Panc1 (cell line): ENCODE measurements at regions not wholly inside any gene's neighbourhood (a gene's known extent, or its start where the extent isn't known, plus 50 kb on each side); places are given as distances from the start of the nearest gene placed in this dataset.

Source experiments
- ATAC-seq: fragments of 200-7000 bp; cut with Tn5 transposase; 2 replicates; pipeline ENCODE4 v1.9.1; 2020; ENCODE audit warnings: mild to moderate bottlenecking, moderate library complexity
- BruUV-seq: library from RNA; stranded (reverse); fragments of 400-500 nt; replicated peaks from 2 replicates; lab custom pipeline; 2021; lab: Mats Ljungman, UMichigan
- CTCF ChIA-PET: fragments of 300-600 bp; sonication (Branson Sonifier 250); formaldehyde crosslinking; loops from one replicate; lab custom pipeline; 2022; ENCODE audit warnings: antibody characterized with exemption; lab: Charles Lee
- POLR2A ChIA-PET: fragments of 300-600 bp; sonication (Branson Sonifier 250); formaldehyde crosslinking; loops from one replicate; lab custom pipeline; 2022; ENCODE audit warnings: antibody characterized with exemption; lab: Charles Lee
- DNase-seq: peaks from one replicate; pipeline ENCODE4 v3.0.0-alpha.2; 2010; ENCODE audit warnings: low read depth, low spot score
- H3K27ac ChIP-seq: 2 replicates; pipeline ENCODE4 v1.5.1; 2011; ENCODE audit warnings: mild to moderate bottlenecking, low read length, inconsistent platforms
- H3K27me3 ChIP-seq: fragments of 200-500 bp; sonication (Bioruptor generic); 2 replicates; pipeline ENCODE4 v1.6.0; 2014; ENCODE audit warnings: low read length, inconsistent platforms; ENCODE audit not compliant: control insufficient read depth, insufficient read depth
- H3K36me3 ChIP-seq: fragments of 200-500 bp; sonication (Bioruptor generic); 2 replicates; pipeline ENCODE4 v1.5.1; 2014; ENCODE audit warnings: inconsistent platforms, mild to moderate bottlenecking, low read length, moderate library complexity; ENCODE audit not compliant: control insufficient read depth, insufficient read depth
- H3K4me1 ChIP-seq: 2 replicates; pipeline ENCODE4 v1.5.1; 2011; ENCODE audit warnings: inconsistent platforms, mild to moderate bottlenecking, low read length, moderate library complexity; ENCODE audit not compliant: control insufficient read depth, insufficient read depth
- H3K4me3 ChIP-seq, 2 experiments: 2 replicates each; pipeline ENCODE4 v1.5.1; 2011 to 2012; ENCODE audit warnings: low read depth in 2 of 2, low read length in 2 of 2, mild to moderate bottlenecking in 2 of 2, inconsistent platforms in 1 of 2, moderate library complexity in 1 of 2
- H3K9me3 ChIP-seq: fragments of 200-500 bp; sonication (Bioruptor generic); 2 replicates; pipeline ENCODE4 v1.5.1; 2014; ENCODE audit warnings: low read depth, mild to moderate bottlenecking, inconsistent platforms, low read length, moderate library complexity; ENCODE audit not compliant: control insufficient read depth, insufficient read depth
- CTCF ChIP-seq: fragments of 450-650 bp; IDR thresholded peaks from 2 replicates; pipeline ENCODE4 v1.5.1; 2017; ENCODE audit warnings: mild to moderate bottlenecking
- POLR2AphosphoS5 ChIP-seq: IDR thresholded peaks from 2 replicates; pipeline ENCODE4 v1.6.1; 2012; ENCODE audit warnings: mild to moderate bottlenecking, low read depth, low read length, moderate library complexity
- REST ChIP-seq, 2 experiments: IDR thresholded peaks; 2 replicates each; pipeline ENCODE4 v1.6.1; 2011 to 2012; ENCODE audit warnings: low read depth in 2 of 2, control low read depth in 1 of 2, low read length in 1 of 2, mild to moderate bottlenecking in 1 of 2, moderate library complexity in 1 of 2; ENCODE audit not compliant: insufficient read depth in 1 of 2
- SIN3A ChIP-seq: IDR thresholded peaks from 2 replicates; pipeline ENCODE4 v1.6.1; 2012; ENCODE audit warnings: low read depth, mild to moderate bottlenecking, low read length, moderate library complexity, borderline replicate concordance; ENCODE audit not compliant: insufficient read depth
- TCF7L2 ChIP-seq: IDR thresholded peaks from 2 replicates; pipeline ENCODE4 v1.6.1; 2011; ENCODE audit warnings: mild to moderate bottlenecking, low read depth, low read length, inconsistent platforms
- in situ Hi-C: cut with HindIII; loops from 2 replicates; pipeline ENCODE4 v1.10.0; 2016; ENCODE audit warnings: low sequenced_read_pairs, low pct_unique_long_range_greater_than_20kb
- intact Hi-C: fragments of 100-400 bp; cut with micrococcal nuclease; formaldehyde crosslinking; loops from one replicate; pipeline ENCODE4 v1.10.0; 2022; ENCODE audit not compliant: unreplicated experiment

- Histone ChIP-seq H3K36me3 (no peaks in the 10 kb centered on the region), H3K27ac (no peak overlapping the region), H3K4me1 (no peaks in the 10 kb centered on the region), H3K9me3 (peaks cover 7% of the 10 kb centered on the region), H3K4me3 (no peak overlapping the region), H3K27me3 (no peaks in the 10 kb centered on the region)
- intact Hi-C loops (no loop called here), in situ Hi-C loops (no loop called here)
- POLR2A ChIA-PET: no interaction called here
- CTCF ChIA-PET: no interaction called here
- no TSS peak for BruUV-seq
- ATAC-seq (no peak), DNase-seq (no peak)
- TF ChIP-seq POLR2AphosphoS5: no peak
- TF ChIP-seq CTCF: no peak
- TF ChIP-seq SIN3A: no peak
- TF ChIP-seq TCF7L2: no peak
- no peak for TF ChIP-seq REST (IDR thresholded peaks at IDR 0.05; ENCODE audit: insufficient read depth in 1 of 2, low read depth in 2 of 2, low read length in 1 of 2)
These were observed 493.2 kb upstream of the NFIA start for GRCh38 chr1:60589046-60589748.

GRCh38 chr1:60584371-60584770 lies 498.0 kb upstream of the NFIA start:
- intact Hi-C loops (no loop called here), in situ Hi-C loops (no loop called here)
- no peaks in the 10 kb centered on the region for H3K36me3 ChIP-seq
- no TSS peak for BruUV-seq
- DNase-seq (no peak), ATAC-seq (no peak)
- H3K27ac ChIP-seq: no peak overlapping the region
- peaks cover 11% of the 10 kb centered on the region for H3K9me3 ChIP-seq
- ChIA-PET POLR2A (no interaction called here), CTCF (no interaction called here)
- no peak for TF ChIP-seq TCF7L2
- TF ChIP-seq REST (IDR thresholded peaks at IDR 0.05; ENCODE audit: insufficient read depth in 1 of 2, low read depth in 2 of 2, low read length in 1 of 2): no peak
- TF ChIP-seq CTCF: no peak
- TF ChIP-seq SIN3A: no peak
- no peak for TF ChIP-seq POLR2AphosphoS5
- H3K27me3 ChIP-seq: no peaks in the 10 kb centered on the region
- H3K4me3 ChIP-seq: no peak overlapping the region
- no peaks in the 10 kb centered on the region for H3K4me1 ChIP-seq
